Cardiac septum (tissue), 1 donor: ENCODE measurements at regions not wholly inside any gene's neighbourhood (a gene's known extent, or its start where the extent isn't known, plus 50 kb on each side); places are given as distances from the start of the nearest gene placed in this dataset.
"Not testable (repeated sequence)": the region's sequence is repeated elsewhere in the genome, so short reads cannot be mapped to it uniquely, and the experiment has no call there.

Experiments
- DNase-seq: peaks from one replicate; pipeline ENCODE4 v3.0.0-alpha.2; 2020; ENCODE audit warnings: low spot score
- intact Hi-C: fragments of 100-400 bp; cut with DNase I; formaldehyde crosslinking; loops from one replicate; pipeline ENCODE4 v1.14.0; 2022
- donor health status: DM: no; HTN: no; CAD: no.

DNA sequence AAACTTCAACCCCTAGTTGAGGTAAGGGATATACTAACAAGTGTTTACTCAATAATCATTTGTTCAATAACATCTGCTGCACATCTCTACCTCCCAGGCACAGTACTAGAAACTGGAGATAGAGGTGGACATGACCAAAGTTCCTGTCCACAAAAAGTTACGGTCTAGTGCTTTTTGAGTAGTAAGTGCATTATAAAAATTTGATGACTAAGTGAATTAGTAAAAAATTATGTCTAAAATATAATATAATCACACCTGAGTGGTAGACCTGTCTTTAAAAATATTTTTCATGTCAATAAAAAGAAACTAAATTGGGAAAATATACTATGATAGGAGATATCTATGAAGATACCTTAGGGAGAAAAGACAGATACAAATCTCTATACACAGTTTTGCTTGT is 121.5 kb upstream of the FHIT start:
- no peak for DNase-seq
- intact Hi-C loops: no loop called here

DNA sequence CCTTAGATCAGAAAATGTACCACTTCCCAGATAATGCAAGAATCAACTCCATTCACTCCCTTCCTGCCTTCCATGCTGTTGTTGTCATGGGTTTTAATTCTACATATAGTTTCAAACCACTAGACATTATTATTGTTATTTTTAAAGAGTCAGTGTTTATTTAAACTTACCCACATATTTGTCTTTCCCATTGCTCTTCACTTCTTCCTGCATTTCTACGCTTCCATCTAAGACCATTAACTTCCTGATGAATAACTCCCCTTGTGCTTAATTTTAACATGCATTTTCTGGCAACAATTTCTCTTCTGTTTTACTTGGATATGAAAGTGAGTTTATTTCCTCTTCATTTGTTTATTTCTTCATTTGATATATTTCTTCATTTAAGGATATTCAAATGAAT is 127.1 kb upstream of the FHIT start:
- no peak for DNase-seq
- intact Hi-C loops: no loop called here

DNA sequence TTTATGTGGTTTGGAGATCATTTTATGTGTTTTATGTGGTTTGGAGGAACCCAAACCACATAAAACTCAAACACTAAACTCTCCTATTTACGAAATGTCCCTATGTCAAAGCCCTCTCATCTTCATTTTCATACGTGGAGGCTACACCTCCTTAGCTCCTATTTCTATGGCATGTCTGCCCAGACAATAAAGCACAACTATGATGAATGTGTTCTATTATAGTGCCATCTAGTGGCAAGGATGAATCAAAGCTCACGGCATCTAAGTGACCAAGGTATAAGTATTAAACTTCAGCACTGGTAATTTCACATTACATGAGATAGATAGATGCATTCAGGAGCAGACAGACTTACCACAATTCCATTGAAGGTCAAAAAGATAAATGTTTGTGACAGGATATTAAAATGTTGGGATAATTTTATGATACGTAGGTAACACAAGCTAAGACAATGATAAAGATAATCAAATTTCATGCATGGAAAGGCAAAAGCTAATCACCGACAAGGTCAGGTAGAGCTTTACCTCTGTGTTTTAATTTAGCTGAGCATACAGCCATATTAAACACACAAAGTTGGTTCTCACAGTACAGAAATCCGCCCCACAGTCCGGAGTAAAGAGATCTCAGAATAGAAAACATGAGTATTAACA is 130.6 kb upstream of the FHIT start:
- DNase-seq: no peak

DNA sequence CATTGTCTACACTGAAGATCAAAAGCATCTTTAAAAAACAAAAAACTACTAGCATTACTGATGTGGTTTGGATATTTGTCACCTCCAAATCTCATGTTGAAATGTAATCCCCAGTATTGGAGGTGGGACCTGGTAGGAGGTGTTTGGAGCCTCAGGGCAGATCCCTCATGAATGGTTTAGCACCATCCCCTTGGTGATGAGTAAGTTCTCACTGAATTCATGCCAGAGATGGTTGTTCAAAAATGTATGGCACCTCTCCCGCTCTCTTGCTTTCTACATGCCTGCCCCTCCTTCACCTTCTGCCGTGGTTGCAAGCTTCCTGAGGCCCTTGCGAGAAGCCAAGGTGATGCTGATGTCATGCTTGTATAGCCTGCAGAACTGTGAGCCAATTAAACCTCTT is 136.6 kb upstream of the FHIT start:
- no peak for DNase-seq
- intact Hi-C loops: no loop called here

More for the DNA sequence above, 130.6 kb upstream of the FHIT start:
- intact Hi-C loops: no loop called here

DNA sequence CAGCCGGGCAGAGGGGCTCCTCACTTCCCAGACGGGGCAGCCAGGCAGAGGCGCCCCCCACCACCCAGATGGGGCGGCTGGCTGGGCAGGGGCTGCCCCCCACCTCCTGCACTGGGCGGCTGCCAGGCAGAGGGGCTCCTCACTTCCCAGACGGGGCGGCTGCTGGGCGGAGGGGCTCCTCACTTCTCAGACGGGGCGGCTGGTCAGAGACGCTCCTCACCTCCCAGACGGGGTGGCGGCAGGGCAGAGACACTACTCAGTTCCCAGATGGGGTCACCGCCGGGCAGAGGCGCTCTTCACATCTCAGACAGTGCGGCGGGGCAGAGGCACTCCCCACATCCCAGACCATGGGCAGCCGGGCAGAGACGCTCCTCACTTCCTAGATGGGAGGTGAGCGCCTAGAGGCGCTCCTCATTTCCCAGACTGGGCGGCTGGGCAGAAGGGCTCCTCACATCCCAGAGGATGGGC is 142.3 kb upstream of the FHIT start:
- DNase-seq, intact Hi-C loops: not testable (repeated sequence)

DNA sequence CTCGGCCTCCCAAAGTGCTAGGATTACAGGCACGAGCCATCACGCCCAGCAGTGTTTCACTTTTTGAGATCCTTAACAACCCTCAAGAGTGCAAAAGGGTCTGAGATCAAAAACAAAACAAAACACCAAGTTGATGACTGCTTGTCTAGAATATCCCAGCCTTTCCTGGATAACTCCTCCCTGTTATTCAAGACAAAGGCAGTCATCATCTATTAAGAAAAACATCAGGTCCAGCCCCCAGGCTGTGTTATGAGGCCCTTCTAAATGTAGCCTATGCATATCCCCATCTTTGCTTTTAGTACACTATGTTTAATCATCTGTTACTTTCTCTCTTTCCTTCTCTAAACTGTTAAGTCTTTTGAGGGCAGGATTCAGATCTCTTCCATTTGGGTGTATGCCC is 150.1 kb upstream of the FHIT start:
- intact Hi-C loops: no loop called here
- DNase-seq: no peak

DNA sequence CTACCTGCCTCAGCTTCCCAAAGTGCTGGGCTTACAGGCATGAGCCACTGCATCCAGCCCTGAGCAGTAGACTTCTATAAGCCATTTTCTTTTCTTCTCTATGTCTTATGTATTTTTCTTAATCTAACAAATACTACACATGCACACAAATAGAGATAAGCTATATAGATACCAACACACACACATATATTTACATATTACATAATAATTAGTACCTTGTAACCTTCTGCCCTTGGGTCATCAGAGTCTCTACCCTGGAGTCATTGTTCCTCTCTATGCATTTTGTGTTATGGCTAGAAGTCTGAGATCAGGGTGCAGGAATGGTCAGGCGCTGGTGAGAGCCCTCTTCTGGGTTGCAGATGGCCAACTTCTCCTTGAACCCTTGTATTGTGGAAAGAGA is 154.0 kb upstream of the PTPRG start:
- intact Hi-C loops: no loop called here
- DNase-seq: no peak

DNA sequence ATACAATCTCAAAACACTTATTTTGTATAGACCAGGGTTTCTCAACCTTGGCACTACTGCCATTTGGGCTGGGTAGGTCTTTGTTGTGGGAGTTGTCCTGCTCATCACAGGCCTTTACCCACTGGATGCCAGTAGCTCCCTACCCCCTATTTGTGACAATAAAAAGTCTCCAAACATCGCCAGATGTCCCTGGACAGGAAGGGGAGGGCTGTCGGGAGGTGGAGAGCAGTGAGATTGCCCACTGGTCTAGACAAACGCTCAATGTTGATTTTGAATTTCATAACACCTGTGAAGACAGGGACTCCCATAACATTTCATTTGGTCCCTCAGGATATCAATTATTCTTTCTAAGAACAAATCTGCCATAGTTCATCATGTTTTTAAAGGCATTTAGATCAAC is 151.7 kb upstream of the PTPRG start:
- DNase-seq: no peak
- intact Hi-C loops: no loop called here

DNA sequence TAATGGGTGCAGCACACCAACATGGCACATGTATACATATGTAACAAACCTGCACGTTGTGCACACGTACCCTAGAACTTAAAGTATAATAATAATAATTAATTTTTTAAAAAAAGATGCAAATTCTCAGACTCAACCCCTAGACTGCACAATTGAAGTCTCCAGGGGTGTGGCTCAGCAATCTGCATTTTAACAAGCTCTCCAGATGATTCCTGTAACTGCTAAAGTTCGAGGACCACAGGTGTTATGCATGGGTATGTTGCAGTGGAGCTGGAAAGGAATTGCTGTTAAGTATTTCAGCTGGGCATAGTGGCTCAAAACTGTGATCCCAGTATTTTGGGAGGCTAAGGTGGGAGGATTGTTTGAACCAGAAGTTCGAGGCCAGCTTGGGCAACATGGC is 151.0 kb upstream of the PTPRG start:
- intact Hi-C loops, DNase-seq: not testable (repeated sequence)

DNA sequence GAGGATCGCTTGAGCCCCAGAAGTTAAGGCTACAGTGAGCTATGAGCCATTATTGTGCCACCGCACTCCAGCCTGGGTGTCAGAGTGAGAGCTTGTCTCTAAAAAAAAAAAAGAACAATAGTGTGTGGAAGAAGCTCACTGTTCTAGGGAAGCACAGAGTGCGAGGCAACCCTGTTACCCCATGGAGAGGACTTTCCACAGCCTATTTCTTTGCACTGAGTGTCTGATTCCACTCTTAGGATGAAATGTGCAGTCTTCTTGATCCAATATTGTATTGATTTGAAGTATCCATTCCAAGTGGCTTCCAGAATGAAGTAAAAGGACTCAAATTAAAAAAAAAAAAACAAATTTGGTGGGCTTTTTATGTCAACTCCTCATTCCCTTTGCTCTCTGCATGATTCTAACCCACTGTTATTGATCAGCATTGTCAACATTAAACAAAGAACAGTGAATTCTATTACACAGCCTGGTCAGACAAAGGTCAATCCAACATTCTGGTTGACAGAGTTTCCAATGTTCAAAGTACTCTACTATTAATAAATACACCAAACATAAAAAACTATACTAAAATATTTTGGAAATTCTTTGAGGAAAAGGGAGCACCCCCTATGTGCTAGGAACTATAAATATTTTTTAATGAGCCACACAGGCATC is 150.2 kb upstream of the PTPRG start:
- intact Hi-C loops: no loop called here
- no peak for DNase-seq

DNA sequence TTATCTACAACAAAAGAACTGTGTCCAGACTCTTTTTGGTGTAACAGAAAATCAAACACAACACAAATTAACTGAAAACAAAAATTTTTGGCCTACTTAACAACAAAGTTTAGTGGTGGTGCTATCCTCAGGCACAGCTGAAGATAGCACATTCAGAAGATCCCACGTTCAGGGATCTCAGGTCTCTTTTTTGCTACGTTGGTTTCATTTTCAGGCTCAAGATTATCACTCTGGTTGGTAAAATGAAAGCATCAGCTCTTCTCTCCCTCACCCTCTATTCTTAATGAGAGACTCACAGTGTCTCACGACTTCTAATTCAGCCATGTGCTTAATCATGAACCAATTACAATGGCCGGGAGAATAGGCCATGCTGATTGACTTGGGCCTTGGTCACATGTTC is 146.9 kb upstream of the PTPRG start:
- intact Hi-C loops: no loop called here
- no peak for DNase-seq

DNA sequence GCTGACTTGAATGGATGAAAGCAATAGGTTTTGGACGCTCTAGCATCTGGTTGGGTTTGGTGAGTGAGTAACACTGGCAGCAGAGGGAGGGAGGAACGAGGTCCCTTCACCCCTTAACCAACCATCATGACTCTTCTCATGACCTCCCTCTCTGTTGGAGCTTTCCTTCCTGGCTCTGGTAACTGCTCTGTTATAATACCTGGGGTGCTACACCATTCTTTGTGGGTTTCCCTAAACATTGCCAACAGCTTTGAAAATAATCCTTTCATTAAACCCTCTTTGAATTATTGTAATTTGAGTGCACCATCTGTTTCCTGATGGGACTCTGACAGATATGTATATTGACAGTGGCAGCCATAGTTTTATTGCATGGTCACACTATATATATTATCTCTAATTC is 146.2 kb upstream of the PTPRG start:
- DNase-seq: no peak
- intact Hi-C loops: no loop called here

DNA sequence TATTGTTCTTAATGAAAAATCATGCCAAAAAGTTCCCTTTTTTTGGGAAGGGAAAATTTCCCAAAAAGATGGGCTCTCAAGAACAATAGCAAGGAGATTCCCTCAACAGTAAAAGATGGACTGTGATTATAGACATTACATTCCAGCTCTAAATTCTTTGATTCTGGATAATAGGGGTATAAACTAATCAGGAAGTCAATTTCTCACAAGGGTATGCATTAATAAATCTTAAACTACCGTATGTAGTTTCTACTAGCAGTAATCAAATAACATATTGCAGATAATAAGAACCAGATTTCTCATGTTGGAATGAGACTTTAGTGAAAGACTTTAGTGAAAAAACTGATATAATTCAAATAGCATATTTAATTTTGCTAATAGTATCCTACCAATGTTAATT is 144.8 kb upstream of the PTPRG start:
- intact Hi-C loops: no loop called here

DNA sequence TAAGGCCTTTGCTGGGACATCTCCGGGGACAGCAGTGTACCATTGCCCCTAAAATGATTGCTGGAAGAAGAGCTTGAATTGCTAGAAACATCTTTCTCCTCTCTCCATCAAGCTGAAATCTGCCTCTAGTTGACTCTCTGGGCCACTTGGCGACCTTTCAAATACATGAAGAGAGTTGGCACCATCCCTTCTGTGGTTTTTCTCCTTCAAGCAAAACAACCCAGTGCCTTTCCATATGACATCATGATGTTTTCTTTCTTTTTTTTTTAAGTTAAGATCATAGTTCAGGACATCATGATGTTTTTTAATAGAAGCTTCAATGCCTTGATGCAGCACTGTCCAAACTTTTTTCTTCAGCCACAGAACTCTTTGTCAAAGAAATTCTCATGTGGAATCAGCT is 144.0 kb upstream of the PTPRG start:
- DNase-seq: no peak
- intact Hi-C loops: no loop called here

More for the DNA sequence above, 144.8 kb upstream of the PTPRG start:
- no peak for DNase-seq

DNA sequence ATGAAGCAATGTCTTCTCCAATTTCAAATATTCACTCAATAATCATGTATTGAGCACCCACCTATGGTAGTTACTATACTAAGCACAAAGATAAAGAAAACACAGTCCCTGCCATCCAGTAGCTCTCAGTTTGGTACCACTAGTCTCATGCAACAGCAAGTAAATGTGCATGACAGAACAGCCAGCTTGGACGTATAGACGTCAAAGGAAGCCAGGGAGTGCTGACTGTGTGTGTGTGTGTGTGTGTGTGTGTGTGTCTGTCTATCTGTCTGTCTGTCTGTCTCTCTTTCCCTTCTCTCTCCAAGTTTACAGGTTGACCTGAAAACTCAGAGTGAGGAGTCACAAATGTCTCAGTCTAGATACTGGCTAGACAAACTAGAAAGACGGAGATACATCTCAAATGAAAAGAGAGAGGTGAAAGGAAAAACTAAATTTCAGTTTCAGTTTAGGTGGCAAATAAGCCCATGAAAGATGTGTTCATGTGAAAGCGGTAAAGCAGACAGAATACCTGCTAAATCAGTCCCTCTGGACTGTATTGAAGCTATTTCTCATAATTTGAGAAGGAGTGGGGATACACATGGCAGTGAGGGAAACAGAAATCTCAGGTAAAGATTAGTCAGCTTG is 141.1 kb upstream of the PTPRG start:
- no peak for DNase-seq
- intact Hi-C loops: no loop called here

DNA sequence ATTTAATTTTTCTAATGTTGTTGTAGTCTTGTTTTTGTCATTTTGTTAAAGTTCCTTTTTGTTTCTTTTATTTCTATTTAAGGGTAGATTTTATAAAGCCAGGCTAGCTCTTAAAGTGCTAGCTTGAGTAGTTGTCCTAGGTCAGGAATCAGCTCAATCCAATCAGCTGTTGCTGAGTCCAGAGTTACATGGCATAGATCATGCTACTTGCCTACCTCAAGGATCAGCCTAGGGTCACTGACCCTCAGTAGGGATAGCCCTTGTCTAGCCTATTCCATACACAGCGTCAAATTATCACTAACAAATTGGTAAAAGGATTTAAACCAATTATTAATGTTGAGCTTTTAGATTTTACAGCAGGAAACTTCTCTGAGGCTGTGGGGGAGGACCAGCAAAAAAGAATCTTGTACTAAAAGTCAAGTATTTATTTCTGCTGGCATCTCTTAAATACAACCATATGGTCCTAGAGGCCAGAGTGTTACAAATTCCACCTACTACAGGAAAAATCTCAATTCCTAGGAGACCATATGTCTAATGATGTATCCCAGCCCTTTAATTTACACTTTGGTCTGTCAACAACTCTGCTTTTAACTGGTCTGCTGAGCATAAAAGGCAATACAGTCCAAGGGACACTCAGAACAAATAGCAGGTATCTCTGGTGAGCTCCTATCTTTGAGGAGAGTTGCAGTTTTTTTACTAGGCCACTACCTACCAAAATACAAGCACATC is 138.3 kb upstream of the PTPRG start:
- no peak for DNase-seq
- intact Hi-C loops: no loop called here

DNA sequence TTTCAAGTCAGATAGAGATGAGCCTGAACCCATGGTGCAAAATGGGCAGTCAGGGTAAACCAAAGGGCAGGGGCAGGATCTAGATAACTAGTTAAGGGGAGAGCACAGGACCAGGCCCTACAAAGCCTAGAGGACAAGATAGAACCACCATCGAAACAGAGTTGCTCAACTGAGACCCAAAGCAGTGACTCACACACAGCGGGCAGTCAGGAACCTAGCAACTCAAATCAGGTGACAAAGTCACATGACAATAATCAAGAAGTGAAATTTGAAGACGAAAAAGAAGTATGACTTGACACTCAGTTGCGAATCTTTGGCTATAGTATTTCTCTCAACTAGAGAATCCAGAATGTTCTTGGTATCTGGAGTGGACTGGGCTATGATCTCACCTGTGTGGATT is 136.0 kb upstream of the PTPRG start:
- intact Hi-C loops: no loop called here
- DNase-seq: no peak

DNA sequence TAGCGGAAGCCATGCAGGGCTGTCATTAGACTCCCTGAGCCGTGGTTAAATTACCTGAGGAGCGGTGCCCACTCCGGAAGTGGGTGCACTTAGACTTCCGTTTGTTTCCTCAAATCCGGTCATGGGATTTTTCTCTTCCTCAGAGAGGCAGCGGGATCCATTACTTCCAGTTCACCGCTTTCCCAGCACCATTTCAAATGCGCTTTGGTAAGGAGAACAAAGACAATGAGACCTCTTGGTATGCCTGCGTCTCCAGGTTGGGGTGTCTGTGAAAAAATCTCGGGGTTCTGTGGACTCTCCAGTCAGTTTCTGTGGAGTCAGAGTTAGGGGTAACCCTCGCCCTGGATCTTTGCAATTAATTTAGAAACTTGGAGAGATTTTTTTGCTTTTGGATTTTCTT is 132.3 kb upstream of the PTPRG start:
- no peak for DNase-seq
- intact Hi-C loops: no loop called here

DNA sequence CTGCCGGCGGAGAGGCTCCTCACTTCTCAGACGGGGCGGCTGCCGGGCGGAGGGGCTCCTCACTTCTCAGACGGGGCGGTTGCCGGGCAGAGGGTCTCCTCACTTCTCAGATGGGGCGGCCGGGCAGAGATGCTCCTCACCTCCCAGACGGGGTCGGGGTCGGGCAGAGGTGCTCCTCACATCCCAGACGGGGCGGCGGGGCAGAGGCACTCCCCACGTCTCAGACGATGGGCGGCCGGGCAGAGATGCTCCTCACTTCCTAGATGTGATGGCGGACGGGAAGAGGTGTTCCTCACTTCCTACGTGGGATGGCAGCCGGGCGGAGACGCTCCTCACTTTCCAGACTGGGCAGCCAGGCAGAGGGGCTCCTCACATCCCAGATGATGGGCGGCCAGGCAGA is 126.5 kb upstream of the PTPRG start:
- DNase-seq, intact Hi-C loops: not testable (repeated sequence)

DNA sequence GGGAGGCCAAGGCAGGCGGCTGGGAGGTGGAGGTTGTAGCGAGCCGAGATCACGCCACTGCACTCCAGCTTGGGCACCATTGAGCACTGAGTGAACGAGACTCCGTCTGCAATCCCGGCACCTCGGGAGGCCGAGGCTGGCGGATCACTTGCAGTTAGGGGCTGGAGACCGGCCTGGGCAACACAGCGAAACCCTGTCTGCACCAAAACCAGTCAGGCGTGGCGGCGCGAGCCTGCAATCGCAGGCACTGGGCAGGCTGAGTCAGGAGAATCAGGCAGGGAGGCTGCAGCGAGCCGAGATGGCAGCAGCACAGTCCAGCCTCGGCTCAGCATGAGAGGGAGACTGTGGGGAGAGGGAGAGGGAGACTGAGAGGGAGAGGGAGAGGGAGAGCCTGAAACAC is 126.0 kb upstream of the PTPRG start:
- DNase-seq, intact Hi-C loops: not testable (repeated sequence)
